Ishikawa (cell line): ENCODE measurements at regions not wholly inside any gene's neighbourhood (a gene's known extent, or its start where the extent isn't known, plus 50 kb on each side); places are given as distances from the start of the nearest gene placed in this dataset.

Experiments
- CEBPB ChIP-seq: IDR thresholded peaks from 2 replicates; pipeline ENCODE4 v1.6.1; 2012
- CREB1 ChIP-seq: IDR thresholded peaks from 2 replicates; pipeline ENCODE4 v1.6.1; 2012; ENCODE audit warnings: low read depth
- EGR1 ChIP-seq: IDR thresholded peaks from 2 replicates; pipeline ENCODE4 v1.6.1; 2012
- EP300 ChIP-seq: IDR thresholded peaks from 2 replicates; pipeline ENCODE4 v1.6.1; 2012; ENCODE audit warnings: borderline replicate concordance
- FOXM1 ChIP-seq: IDR thresholded peaks from 2 replicates; pipeline ENCODE4 v1.6.1; 2012; ENCODE audit warnings: low read depth, borderline replicate concordance
- MAX ChIP-seq: IDR thresholded peaks from 2 replicates; pipeline ENCODE4 v1.6.1; 2012
- NFIC ChIP-seq: IDR thresholded peaks from 2 replicates; pipeline ENCODE4 v1.6.1; 2012
- RAD21 ChIP-seq: IDR thresholded peaks from 2 replicates; pipeline ENCODE4 v1.6.1; 2012; ENCODE audit warnings: low read depth
- TAF1 ChIP-seq: IDR thresholded peaks from 2 replicates; pipeline ENCODE4 v1.6.1; 2012; ENCODE audit warnings: low read depth, mild to moderate bottlenecking
- TCF12 ChIP-seq: IDR thresholded peaks from 2 replicates; pipeline ENCODE4 v1.6.1; 2012; ENCODE audit warnings: low read depth
- TEAD4 ChIP-seq: IDR thresholded peaks from 2 replicates; pipeline ENCODE4 v1.6.1; 2012
- USF1 ChIP-seq: IDR thresholded peaks from 2 replicates; pipeline ENCODE4 v1.6.1; 2012
- YY1 ChIP-seq: IDR thresholded peaks from 2 replicates; pipeline ENCODE4 v1.6.1; 2012; ENCODE audit warnings: low read depth
- ZBTB7A ChIP-seq: IDR thresholded peaks from 2 replicates; pipeline ENCODE4 v1.6.1; 2012; ENCODE audit warnings: low read depth
- TF ChIP-seq, protein P1 (sequence below): IDR thresholded peaks from 2 replicates; pipeline ENCODE4 v1.6.1; 2012; ENCODE audit warnings: low read depth, mild to moderate bottlenecking

DNA sequence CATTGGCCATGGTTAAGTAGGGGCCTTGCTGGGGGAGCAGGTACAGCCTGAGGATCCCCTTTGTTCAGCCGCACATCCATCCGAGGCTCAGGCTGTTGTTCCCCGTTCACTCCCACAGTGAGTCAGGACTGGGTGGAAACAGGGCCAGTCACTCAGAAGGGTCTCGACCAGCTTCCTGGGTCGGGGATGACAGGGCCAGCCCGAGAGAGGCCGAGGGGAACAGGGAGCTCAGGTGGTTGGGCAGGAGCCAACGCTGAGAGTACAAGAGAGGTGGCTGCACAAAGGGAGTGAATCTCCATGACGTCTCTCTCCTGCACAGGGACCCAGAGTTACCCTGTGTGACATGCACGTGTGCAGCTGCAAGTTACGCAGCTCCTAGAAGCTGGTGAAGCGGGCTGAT, 97.2 kb upstream of the SHANK2 start:
- TF ChIP-seq FOXM1 = no peak
- TF ChIP-seq EGR1 = no peak
- no peak for TF ChIP-seq TEAD4
- TF ChIP-seq, protein P1, sequence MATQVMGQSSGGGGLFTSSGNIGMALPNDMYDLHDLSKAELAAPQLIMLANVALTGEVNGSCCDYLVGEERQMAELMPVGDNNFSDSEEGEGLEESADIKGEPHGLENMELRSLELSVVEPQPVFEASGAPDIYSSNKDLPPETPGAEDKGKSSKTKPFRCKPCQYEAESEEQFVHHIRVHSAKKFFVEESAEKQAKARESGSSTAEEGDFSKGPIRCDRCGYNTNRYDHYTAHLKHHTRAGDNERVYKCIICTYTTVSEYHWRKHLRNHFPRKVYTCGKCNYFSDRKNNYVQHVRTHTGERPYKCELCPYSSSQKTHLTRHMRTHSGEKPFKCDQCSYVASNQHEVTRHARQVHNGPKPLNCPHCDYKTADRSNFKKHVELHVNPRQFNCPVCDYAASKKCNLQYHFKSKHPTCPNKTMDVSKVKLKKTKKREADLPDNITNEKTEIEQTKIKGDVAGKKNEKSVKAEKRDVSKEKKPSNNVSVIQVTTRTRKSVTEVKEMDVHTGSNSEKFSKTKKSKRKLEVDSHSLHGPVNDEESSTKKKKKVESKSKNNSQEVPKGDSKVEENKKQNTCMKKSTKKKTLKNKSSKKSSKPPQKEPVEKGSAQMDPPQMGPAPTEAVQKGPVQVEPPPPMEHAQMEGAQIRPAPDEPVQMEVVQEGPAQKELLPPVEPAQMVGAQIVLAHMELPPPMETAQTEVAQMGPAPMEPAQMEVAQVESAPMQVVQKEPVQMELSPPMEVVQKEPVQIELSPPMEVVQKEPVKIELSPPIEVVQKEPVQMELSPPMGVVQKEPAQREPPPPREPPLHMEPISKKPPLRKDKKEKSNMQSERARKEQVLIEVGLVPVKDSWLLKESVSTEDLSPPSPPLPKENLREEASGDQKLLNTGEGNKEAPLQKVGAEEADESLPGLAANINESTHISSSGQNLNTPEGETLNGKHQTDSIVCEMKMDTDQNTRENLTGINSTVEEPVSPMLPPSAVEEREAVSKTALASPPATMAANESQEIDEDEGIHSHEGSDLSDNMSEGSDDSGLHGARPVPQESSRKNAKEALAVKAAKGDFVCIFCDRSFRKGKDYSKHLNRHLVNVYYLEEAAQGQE = no peak
- TF ChIP-seq USF1 = no peak
- no peak for TF ChIP-seq ZBTB7A
- no peak for TF ChIP-seq EP300
- TF ChIP-seq MAX = no peak
- TF ChIP-seq CREB1 = no peak
- no peak for TF ChIP-seq TAF1
- no peak for TF ChIP-seq CEBPB
- no peak for TF ChIP-seq NFIC
- TF ChIP-seq TCF12 = no peak
- no peak for TF ChIP-seq RAD21
- TF ChIP-seq YY1 = no peak

DNA sequence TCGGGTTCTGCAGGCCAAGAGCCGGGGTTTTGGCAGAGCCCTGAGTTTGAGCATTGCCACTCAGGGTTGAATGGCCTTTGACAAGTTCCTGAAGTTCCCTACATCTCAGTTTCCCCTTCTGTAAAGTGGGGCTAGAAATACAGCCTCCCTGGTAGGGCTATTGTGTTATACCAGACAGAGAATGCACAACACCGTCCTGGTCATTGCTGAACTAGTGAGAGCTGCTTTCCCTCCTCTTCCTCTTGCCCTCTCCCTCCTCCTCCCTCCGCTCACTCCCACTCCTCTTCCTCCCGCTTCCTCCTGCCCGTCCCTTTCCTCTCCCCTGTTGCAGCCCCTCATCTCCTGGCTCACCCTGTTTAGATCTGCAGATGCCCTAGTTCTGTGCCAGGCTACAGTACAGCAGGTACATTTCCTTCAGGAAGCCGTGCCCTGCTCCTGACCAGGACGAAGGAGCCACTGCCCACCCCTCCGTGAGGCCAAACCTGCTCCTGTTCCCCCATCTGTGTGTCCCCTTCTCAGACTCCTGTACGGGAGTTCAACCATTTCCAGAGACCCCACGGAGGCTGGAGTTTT, 91.5 kb upstream of the SHANK2 start:
- no peak for TF ChIP-seq TAF1
- TF ChIP-seq RAD21 = no peak
- no peak for TF ChIP-seq CREB1
- TF ChIP-seq YY1 = no peak
- no peak for TF ChIP-seq ZBTB7A
- TF ChIP-seq TCF12 = no peak
- no peak for TF ChIP-seq EGR1
- TF ChIP-seq FOXM1 = no peak
- TF ChIP-seq USF1 = no peak
- TF ChIP-seq MAX = no peak
- TF ChIP-seq NFIC = no peak
- TF ChIP-seq TEAD4 = no peak
- no peak for TF ChIP-seq CEBPB
- TF ChIP-seq, protein P1 = no peak

DNA sequence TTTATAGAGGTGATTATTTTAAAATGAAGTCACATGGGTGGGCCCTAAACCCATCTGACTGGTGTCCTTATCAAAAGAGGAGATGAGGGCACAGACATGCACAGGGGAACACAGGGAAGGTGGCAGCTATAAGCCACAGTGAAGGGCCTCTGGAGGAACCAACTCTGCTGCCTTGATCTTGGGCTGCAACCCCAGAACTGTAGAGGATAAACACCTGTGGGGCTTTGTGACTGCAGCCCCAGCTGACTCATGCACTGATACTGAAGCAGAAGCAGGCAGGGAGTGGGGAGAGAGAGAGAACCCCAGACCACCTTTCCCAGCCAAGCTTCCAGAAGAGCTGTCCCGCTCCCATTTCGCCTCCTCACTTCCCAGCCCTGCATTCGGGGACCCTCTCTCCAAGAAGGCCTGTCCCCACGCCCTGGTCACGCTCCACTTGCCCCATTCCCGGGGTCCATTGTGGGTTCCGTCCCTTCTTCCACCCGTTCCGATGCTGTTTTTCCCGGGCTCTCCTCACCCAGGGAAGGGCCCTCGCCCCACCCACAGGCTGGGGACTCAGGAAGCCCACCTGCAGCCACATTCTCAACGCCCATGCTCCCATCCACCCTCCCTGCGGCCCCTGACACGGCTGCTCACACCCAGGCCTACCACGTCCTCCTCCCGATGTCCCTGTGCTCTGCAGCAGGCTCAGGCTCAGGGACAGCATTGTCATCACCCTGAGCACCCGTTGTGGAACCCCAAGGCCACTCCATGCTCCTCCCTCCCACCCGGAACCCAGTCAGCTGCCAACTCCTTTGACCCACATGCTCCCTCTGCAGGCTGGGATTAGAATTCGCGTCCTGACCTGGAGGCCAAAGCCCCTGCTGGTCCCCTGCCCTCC, 90.8 kb upstream of the SHANK2 start:
- TF ChIP-seq EGR1 (no peak), RAD21 (peak; percentile 65)

- TF ChIP-seq NFIC (no peak), MAX (no peak), TCF12 (no peak), ZBTB7A (no peak), FOXM1 (no peak)
Measured at GRCh38 chr11:71342116-71342515, 89.7 kb upstream of the SHANK2 start.

- TF ChIP-seq, protein P1 = no peak
- TF ChIP-seq RAD21 (no peak), EGR1 (no peak), MAX (no peak), TCF12 (no peak), YY1 (no peak), CEBPB (no peak), FOXM1 (no peak), CREB1 (no peak), TEAD4 (no peak), EP300 (no peak), USF1 (no peak), NFIC (no peak), TAF1 (no peak), ZBTB7A (no peak)
Measured at GRCh38 chr11:71341596-71341995, 89.2 kb upstream of the SHANK2 start.
